Thoracic aorta (tissue), 2 donors: ENCODE measurements at regions not wholly inside any gene's neighbourhood (a gene's known extent, or its start where the extent isn't known, plus 50 kb on each side); places are given as distances from the start of the nearest gene placed in this dataset.

Experiments used
- ATAC-seq: fragments of 150-250 bp; one replicate; pipeline ENCODE4 v1.8.0; 2017; ENCODE audit warnings: low read depth; ENCODE audit not compliant: insufficient number of reproducible peaks, low FRiP score
- DNase-seq: peaks from one replicate; pipeline ENCODE4 v3.0.0-alpha.2; 2020; ENCODE audit warnings: low spot score
- H3K27ac ChIP-seq, 2 donors: fragments of 200-600 bp; sonication (generic); 1 replicate in 1 of 2; 2 replicates in 1 of 2; pipeline ENCODE4 v1.5.1; 2016; ENCODE audit warnings: mild to moderate bottlenecking in 2 of 2, moderate library complexity in 2 of 2
- H3K27me3 ChIP-seq: fragments of 200-600 bp; sonication (generic); replicated peaks from 2 replicates; pipeline ENCODE4 v1.6.0; 2016; ENCODE audit warnings: mild to moderate bottlenecking; ENCODE audit not compliant: insufficient read depth
- H3K36me3 ChIP-seq: fragments of 200-600 bp; sonication (generic); one replicate; pipeline ENCODE4 v1.5.1; 2016
- H3K4me1 ChIP-seq, 2 donors: fragments of 200-600 bp; sonication (generic); 1 replicate in 1 of 2; 2 replicates in 1 of 2; pipeline versions ENCODE4 v1.5.1 to v1.6.0; 2016; ENCODE audit warnings: low read depth in 2 of 2, mild to moderate bottlenecking in 1 of 2; ENCODE audit not compliant: control insufficient read depth in 1 of 2
- H3K4me3 ChIP-seq: fragments of 200-600 bp; sonication (generic); 2 replicates; pipeline ENCODE4 v1.5.1; 2016; ENCODE audit warnings: mild to moderate bottlenecking
- H3K9me3 ChIP-seq: fragments of 200-600 bp; sonication (generic); 2 replicates; pipeline ENCODE4 v1.5.1; 2016
- TF ChIP-seq, protein P1 (sequence below): fragments of 200-600 bp; sonication (generic); IDR thresholded peaks from one replicate; pipeline ENCODE4 v1.5.1; 2019; ENCODE audit warnings: antibody characterized with exemption

GRCh38 chr3:178370387-178370786, 165.8 kb upstream of the KCNMB2 start:
- H3K4me1 ChIP-seq = peaks cover 16 to 43% of the 10 kb centered on the region in 2 donors
- ATAC-seq (no peak), DNase-seq (no peak)
- no peak overlapping the region for H3K27ac ChIP-seq
- H3K9me3 ChIP-seq = no peaks in the 10 kb centered on the region
- no peaks in the 10 kb centered on the region for H3K36me3 ChIP-seq
- TF ChIP-seq, protein P1, sequence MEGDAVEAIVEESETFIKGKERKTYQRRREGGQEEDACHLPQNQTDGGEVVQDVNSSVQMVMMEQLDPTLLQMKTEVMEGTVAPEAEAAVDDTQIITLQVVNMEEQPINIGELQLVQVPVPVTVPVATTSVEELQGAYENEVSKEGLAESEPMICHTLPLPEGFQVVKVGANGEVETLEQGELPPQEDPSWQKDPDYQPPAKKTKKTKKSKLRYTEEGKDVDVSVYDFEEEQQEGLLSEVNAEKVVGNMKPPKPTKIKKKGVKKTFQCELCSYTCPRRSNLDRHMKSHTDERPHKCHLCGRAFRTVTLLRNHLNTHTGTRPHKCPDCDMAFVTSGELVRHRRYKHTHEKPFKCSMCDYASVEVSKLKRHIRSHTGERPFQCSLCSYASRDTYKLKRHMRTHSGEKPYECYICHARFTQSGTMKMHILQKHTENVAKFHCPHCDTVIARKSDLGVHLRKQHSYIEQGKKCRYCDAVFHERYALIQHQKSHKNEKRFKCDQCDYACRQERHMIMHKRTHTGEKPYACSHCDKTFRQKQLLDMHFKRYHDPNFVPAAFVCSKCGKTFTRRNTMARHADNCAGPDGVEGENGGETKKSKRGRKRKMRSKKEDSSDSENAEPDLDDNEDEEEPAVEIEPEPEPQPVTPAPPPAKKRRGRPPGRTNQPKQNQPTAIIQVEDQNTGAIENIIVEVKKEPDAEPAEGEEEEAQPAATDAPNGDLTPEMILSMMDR = no peak
- no peak overlapping the region for H3K4me3 ChIP-seq
- no peaks in the 10 kb centered on the region for H3K27me3 ChIP-seq

DNA sequence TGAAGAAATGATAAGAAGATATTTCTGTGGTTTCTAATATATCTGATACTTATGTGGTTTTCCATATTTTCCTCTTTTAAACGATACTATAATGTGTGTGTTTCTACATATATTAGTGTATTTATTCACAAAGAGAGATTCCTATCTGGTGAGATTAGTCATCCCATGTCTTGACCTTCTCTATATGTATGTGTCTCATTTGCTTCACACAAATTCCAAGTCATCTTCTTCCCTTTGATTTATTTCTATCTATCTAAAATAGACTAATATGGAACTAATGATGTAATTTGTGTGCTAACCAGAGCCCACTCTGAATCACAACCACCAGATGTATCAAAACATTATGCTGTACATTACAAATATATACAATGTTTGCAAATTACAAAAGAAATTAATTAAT, 154.7 kb upstream of the KCNMB2 start:
- DNase-seq = no peak
- Histone ChIP-seq H3K36me3 (no peaks in the 10 kb centered on the region), H3K27ac (peak overlapping the region; percentile 25 to 30), H3K9me3 (no peaks in the 10 kb centered on the region), H3K27me3 (no peaks in the 10 kb centered on the region), H3K4me1 (peaks cover 12 to 56% of the 10 kb centered on the region in 2 donors), H3K4me3 (no peak overlapping the region)
- no peak for ATAC-seq
- TF ChIP-seq, protein P1 = no peak

- H3K9me3 ChIP-seq = no peaks in the 10 kb centered on the region
- H3K36me3 ChIP-seq = no peaks in the 10 kb centered on the region
- peak overlapping the region; percentile 25 to 30 for H3K27ac ChIP-seq
- no peaks in the 10 kb centered on the region for H3K27me3 ChIP-seq
- no peak overlapping the region for H3K4me3 ChIP-seq
- no peak for ATAC-seq
- TF ChIP-seq, protein P1 = no peak
- DNase-seq = no peak
- peaks cover 12 to 56% of the 10 kb centered on the region in 2 donors for H3K4me1 ChIP-seq
Measured at GRCh38 chr3:178381971-178382448, 154.2 kb upstream of the KCNMB2 start.

- no peak for DNase-seq
- Histone ChIP-seq H3K27ac (peak overlapping the region; percentile 25 to 30), H3K4me3 (no peak overlapping the region), H3K9me3 (no peaks in the 10 kb centered on the region), H3K36me3 (no peaks in the 10 kb centered on the region), H3K27me3 (no peaks in the 10 kb centered on the region), H3K4me1 (peaks cover 12 to 56% of the 10 kb centered on the region in 2 donors)
- TF ChIP-seq, protein P1 = no peak
- ATAC-seq = no peak
Measured at GRCh38 chr3:178382449-178383061, 153.7 kb upstream of the KCNMB2 start.

GRCh38 chr3:178384321-178385230, 151.7 kb upstream of the KCNMB2 start:
- Histone ChIP-seq H3K27ac (peak overlapping the region; percentile 20 to 49), H3K27me3 (no peaks in the 10 kb centered on the region), H3K4me3 (no peak overlapping the region), H3K9me3 (no peaks in the 10 kb centered on the region), H3K4me1 (peaks cover 12 to 42% of the 10 kb centered on the region in 2 donors), H3K36me3 (no peaks in the 10 kb centered on the region)
- TF ChIP-seq, protein P1 = no peak
- ATAC-seq = no peak
- no peak for DNase-seq
